HG02763 (cell line): ENCODE measurements at regions not wholly inside any gene's neighbourhood (a gene's known extent, or its start where the extent isn't known, plus 50 kb on each side); places are given as distances from the start of the nearest gene placed in this dataset.

Source experiments
- ATAC-seq: cut with Tn5 transposase; IDR thresholded peaks from one replicate; pipeline ENCODE4 v1.9.1; 2021; ENCODE audit warnings: mild to moderate bottlenecking, moderate library complexity; ENCODE audit not compliant: unreplicated experiment

DNA sequence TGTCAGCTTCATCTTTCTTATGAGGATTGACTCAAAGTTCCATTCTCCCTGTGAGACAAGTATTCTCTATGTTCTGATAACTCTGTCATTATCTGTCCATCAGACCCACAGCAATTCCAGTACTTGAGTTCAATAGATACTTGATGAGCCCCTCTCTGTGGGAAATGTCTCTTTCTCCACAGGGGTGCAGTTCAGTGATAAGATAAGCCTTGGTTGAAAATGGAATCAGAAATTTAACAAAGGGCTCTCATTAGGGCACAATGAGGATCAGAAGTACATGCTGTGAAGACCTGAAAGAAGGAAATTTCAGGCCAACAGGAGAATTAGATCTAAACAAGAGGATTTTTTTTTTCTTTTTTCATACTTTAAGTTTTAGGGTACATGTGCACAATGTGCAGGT is 737.3 kb downstream of the MTRR start:
- no peak for ATAC-seq

DNA sequence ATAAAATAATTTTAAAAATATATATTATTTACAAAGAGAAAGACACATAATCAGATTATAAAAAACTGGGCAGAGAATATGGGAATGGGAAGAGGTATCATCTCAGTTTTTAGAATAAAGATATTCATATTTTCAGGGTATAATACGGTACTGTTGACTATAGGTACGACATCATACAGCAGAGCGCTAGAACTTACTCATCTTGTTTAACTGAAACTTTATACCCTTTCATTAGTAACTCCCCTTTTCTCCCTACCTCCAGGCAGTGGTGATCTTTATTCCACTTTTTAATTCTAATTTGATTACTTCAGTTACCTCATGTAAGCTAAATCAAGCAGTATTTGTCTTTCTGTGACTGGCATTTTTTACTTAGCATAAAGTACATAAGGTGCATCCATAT is 742.1 kb downstream of the MTRR start:
- ATAC-seq = no peak

DNA sequence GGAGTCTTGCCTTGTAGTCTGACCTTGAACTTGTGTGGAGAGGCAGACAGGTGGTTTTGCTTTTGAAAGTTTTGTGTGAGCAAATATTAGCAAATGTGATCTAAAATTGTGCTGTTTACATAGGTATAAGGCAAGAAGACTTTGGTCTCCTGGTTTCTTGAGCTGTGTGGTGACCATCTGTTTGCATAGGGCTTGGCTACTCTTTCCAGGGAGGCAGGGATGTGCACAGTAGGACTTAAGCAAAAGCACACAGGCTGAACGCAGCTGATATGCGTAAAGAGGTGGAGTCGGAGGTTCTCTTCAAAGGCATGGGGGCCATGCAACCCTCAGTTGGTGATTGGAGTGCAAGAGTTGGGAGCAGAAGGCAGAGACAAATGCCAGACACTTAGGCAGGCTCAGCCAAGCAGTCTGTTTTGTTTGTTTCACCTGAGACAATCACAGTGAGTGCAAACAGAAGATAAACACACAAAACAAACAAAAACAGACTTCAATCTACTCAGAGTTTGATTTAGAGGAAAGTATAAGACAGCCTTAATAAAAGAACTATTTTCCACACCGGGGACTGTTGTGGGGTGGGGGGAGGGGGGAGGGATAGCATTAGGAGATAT is 744.2 kb downstream of the MTRR start:
- ATAC-seq = no peak

DNA sequence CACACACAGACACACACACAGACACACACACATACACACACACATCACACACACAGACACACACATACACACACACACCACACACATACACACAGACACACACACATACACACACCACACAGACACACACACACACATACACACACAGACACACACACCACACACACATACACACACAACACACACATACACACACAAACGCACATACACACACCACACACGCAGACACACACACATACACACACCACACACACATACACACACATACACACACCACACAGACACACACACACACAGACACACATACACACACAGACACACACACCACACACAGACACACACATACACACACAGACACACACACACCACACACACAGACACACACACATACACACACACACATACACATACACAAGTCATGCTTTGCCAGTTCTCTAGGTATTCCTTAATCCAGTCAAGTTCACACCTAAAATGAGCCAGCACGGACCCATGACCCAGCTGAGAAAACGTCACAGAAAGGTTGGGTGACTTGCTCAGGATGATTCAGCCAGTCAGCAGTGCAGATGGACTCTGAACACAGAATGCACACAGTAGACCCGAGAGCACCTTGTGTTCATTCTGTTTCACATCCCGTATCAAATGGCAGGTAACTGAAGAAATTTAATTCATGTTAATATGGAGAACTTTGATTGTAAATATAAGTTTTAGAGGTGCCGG is 746.4 kb downstream of the MTRR start:
- no peak for ATAC-seq

DNA sequence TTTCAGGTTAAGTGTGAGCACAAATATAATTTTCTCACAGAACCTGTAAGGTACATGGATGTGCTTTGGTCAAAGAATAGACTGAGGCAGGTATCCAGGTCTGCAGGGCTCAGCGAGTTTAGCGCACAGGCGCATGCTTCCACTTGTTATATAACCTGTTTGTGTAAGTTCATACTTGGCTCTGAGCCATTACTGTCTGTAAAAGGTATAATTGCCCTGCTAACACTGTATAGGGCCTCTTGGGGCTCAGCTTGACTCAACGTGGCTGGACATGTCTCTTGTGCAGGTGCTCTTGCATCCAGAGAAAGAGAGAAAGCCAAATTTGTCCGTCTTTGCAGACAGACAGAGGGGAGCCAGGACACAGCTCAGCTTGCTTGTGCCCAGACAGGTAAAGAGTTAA is 759.6 kb downstream of the MTRR start:
- no peak for ATAC-seq

DNA sequence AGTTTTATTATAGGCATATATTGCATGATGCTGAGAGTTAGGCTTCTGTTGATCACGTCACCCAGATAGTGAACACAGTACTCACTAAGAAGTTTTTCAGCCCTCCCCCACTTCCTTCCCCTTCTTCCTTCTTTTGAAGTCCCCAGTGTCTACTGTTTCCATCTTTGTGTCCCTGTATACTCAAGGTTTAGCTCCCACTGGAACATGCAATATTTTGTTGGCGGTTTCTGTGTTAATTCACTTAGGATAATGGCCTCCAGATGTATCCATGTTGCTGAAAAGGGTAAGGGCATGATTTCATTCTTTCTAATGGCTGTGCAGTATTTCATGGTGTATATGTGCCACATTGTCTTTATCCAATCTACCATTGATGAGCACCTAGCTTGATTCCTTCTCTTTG is 764.3 kb downstream of the MTRR start:
- no peak for ATAC-seq

DNA sequence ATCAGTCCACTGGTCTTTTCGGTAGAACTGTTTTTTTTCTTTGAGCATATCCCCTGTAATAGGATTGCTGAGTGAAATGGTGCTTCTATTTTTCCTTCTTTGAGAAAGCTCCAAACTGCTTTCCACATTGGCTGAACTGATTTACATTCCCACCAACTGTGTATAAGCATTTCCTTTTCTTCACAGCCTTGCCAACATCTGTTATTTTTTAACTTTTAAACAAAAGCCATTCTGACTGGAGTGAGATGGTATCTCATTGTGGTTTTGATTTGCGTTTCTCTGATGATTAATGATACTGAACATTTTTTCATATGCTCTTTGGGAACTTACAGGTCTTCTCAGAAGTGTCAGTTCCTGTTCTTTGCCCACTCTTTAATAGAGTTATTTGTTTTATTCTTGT is 764.7 kb downstream of the MTRR start:
- ATAC-seq = no peak

DNA sequence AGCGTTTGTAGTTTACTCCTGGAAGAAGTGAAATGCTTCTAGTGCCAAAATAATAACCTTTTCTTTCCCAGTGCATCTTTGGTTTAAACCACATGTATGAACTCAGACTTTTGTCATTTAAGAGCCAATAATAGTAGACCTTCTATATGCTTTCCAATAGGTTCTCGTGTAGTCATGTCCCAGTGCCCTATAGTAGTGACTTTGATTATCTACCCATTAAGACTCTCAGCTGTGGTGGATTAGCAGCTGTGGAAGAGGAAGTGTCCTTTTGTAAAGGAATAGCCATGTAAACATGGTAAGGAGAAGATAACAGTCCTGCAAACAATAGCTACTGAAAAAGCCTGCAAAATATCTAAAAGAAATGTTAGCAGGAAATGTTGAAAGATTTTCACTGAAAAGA is 765.3 kb downstream of the MTRR start:
- ATAC-seq = no peak

DNA sequence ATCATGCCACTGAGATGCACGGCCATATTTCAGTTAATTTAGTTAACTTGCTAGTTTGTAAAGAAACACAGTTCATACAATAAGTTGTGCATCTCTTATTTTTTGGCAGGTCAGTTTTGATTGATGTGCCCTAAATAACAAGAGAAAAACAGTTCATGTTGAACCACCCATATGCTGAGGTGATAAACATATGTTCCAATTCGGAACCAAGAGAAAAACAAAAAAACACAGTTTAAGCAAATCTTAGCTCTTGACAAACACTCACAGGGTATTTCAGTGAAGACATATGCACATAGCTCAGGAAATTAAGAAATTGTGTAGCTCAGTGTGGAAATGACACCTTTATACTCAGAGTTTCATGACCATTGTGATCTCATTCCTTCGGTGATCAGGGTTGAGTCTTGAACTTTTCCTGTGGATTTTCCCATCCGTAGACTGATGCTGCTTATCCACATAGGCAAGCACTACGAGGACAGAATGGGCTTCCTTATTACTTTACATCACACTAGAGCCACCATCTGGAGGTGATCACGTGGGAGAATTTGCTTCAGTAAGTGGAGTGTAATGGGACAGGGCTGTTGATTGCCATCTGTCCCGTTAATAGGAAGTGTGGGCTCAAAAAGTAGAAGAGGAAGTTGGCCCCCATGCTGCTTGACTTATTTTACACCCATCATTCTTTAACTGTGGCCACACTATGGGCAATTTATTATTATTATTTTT is 773.0 kb downstream of the MTRR start:
- no peak for ATAC-seq

DNA sequence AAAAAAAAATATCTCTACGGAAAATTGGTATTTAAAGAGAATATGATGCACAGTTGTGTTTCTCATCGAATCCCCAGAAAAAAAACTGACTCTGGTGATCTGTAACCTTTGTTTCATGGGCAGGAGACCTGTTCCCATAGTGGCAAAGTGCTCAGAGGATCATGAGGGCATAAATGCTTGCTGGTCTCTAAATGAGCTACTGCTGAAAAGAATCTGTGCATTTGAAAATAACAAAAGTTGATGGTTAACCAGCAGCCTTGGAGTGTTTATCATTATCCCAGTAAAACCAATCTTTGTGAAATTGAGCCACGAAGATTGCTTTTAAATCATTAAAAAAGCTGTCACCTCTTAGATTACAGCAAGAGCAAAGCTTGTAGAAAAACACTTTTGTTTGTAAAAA is 775.4 kb downstream of the MTRR start:
- no peak for ATAC-seq

DNA sequence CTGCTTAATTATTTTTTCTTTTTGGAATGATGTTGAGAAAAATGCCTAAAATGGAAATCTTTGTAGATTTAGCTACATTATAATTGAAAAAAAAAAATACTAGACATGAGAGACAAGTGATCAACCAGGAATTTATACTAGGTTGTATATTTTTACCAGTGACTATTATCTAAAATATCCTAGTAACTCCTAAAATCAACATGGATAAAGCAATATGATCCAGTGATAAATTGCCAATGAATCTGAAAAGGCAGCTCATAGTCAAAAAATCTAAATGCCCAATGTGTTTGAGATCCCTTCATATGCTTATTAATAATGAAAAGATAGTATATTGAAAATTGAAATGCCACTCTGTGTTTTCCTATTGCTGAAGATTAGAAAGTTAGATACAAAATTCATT is 778.2 kb downstream of the MTRR start:
- no peak for ATAC-seq

DNA sequence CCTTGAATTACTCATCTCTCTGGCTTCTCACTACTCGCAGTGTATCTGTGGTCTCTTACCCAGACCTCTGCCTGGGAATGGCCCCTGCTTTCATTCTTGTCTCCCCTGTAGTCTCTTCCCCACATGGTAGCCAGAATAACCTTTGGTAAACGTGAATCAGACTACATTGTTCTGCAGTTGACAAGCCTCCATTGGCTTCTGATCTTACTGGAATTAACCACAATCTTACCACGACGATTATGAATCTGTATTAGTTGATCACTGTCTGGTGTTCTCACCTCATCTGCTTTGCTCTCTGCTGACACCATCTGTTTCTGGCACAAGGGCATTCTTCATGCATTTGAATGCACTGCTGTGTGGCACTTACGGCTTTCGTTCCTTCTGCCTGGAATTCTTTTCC is 781.2 kb downstream of the MTRR start:
- ATAC-seq = no peak

DNA sequence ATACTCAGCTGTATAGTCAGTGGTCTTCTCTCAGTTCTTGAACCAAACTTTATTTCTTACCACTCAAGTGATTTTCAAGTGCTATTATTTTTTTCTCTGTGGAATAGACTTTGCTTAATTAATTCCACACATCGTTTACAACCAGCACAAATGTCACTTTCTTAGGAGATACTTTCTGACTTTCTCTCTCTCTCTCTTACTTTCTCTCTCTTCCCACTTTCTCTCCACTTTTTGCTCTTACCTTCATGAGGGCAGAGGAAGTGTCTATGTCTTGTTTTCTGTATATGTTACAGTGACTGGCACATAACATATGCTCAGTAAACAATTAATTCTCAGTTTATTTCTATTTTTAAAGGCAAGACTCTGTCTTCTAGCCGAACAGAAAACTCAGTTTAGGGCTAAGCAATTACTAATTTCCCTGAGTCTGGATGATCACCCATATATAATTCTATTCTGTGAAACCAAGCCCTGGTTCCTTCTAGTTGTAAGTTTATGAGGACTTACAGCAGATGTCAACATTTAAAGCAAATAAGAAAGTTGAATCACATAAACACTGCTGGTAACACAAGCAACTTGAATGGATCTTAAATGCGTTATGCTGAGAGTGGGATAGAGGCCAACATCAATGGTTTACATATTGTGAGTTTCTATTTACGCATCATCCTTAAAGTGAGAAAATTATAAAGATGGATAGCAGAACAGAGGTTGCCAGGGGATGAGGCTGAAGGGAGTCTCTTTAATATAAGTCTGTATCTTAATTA is 791.4 kb downstream of the MTRR start:
- no peak for ATAC-seq

DNA sequence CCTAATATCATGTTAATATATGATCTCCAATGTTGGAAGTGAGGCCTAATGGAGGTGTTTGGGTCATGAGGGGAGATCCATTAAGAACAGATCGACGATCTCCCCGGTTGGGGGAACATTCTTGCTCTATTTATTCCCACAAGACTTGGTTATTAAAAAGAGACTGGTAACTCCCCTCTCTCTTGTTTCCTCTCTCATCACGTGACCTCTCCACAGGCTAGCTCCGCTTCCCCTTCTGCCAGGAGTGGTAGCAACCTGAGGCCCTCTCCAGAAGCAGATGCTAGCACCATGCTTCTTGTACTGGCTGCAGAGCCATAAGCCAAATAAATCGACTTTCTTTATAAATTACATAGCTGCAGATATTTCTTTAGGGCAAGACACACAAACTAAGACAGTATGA is 794.4 kb downstream of the MTRR start:
- ATAC-seq = no peak

DNA sequence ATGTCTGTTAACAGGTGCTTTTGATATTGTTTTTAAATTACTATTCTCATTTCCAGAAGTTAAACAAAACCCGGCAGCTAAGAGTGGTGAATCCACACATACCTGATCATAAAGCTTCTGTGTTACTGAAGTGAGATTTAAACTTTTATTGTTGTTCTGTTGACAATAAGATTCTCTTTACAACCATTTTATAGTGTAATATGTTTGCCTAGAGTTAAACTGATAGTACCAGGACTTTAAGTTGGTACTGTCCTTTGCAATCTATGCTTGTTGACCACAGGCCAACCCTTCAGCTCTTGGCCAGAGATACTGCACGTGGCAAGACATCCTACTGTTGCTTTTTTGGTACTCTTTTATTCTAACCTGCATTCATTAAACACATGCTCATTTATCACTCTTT is 806.2 kb downstream of the MTRR start:
- no peak for ATAC-seq

DNA sequence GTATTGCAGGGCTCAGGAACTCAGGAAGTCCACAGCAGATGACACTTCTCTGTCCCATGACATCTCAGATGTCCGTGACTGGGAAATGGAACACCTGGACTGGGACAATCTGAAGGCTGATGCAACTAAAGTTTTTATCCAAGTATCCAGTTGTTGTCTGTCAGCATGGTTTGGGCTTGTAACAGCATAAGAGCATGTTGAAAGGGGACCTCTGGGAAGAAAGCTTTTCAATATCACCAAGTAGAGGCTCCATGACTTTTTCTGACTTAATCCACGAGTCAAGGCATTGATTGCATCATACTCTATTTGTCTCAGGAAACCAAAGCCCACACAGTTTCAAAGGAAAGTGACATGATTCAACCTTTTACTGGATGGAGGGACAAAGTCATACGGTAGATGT is 807.7 kb downstream of the MTRR start:
- no peak for ATAC-seq

DNA sequence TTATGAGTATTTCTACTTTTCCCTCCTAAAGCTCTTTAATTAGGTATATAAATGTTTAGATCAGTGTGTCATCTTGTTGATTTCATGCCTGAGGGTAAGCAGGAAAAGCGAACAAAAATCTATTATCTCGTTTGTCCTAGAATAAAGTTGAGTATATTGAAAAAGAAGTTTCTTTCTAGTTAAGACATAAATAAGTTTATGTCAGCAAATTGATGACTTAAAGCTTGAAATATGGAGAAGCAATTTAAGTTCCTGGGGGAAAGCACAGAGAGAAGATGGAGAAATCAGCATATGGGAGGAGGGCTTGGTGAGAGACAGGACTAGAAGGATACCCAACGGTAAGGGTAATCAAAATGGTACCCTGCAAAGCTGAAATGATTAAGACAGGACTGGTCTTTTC is 813.4 kb downstream of the MTRR start:
- ATAC-seq = no peak

DNA sequence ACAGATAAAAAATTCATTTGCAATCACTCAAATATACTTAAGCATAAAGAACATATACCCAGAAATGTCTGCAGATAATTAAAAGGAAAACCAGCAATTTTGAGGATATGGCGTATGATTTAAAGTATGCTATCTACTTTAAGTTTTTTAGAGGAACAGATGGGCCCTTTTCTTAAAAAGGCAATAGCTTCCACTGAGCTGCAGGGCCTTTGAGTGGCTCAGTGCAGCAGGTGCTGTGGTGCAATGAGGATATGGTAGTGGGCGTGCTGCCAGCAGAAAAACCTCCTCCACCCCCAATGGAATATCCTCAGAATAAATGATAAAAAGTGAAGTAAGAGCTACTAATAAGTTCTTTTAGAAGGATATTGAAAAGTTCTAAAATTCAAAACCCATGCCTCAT is 814.5 kb downstream of the MTRR start:
- no peak for ATAC-seq

DNA sequence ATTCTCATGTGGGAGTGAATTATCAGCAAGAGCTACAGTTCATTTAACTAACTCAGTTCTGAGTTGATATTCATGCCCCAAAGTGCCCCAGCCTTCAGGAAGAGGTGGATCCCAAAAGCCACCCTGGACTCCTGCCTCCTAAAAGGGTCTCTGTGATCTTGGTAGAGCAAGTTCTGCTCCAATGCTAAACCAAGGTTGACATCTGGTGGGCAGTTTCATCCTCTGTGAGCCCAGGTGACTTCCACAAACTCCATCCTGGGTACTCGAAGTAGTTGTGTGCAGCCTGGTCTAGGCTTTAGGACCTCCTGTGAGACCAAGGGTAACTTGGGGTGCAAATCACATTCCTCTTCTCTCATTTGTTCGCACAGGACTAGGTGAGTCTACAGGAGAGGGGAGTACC is 816.8 kb downstream of the MTRR start:
- ATAC-seq = no peak

DNA sequence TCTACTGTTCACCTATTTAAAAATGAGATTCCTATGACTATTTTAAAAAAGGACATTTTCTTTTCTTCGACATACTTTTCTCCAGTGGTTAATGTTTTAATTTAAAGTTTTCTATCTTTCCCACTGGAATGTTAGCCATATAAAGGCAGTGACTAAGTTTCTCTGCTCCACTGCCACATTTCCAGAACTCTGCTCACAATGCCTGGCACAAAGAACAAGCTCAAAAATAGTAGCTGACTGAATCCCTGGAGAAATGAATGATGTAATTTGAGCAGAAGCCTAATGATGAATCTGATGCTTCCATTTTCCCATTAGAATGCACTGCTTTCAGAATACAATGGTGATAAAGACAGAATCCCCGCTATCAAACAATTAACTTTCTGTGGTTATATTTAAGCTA is 817.8 kb downstream of the MTRR start:
- no peak for ATAC-seq

DNA sequence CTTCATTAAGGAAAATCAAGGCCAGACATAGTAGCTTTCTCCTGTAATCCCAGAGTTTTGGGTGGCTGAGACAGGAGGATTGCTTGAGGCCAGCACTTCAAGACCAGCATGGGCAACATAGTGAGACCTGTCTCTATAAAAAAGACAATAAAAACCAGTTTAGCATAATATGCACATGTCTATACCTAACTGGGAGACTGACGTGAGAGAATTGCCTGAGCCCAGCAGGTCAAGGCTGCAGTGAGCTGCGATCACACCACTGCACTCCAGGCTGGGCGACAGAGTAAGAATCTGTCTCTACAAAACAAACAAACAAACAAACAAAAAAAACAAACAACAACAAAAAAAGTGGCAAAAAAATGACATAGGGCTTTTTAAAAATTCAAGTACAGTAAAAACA is 820.8 kb downstream of the MTRR start:
- ATAC-seq = no peak

DNA sequence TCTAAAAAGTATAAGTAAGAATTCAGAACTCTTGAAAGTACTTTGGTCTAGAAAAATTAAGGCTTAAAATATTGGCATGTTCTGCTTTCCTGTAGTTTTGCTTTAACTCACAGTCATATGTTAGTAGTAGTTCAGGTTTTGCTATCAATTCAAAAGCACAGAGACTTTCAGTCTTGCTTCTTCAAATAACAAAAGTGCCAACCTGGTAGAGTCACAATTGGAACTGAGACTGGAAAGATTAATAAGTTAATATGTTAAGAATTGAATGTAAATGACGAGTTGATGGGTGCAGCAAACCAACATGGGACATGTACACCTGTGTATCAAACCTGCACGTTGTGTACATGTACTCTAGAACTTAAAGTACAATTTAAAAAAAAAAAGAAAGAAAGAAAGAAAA is 822.3 kb downstream of the MTRR start:
- ATAC-seq = no peak
